NCI-H82 (cell line): ENCODE measurements at regions not wholly inside any gene's neighbourhood (a gene's known extent, or its start where the extent isn't known, plus 50 kb on each side); places are given as distances from the start of the nearest gene placed in this dataset.
"Not testable (repeated sequence)": the region's sequence is repeated elsewhere in the genome, so short reads cannot be mapped to it uniquely, and the experiment has no call there.

Experiments used
- DNase-seq: peaks from one replicate; lab custom pipeline; 2025; lab: John Stamatoyannopoulos, UW

GRCh38 chr21:28069450-28069923 lies 923.2 kb downstream of the LTN1 start:
- DNase-seq = peak; percentile 81

- peak; percentile 14 for DNase-seq
These were observed 924.0 kb downstream of the LTN1 start for GRCh38 chr21:28068455-28069358.

- DNase-seq = no peak
These were observed 925.9 kb downstream of the LTN1 start for GRCh38 chr21:28066596-28067387.

GRCh38 chr21:28066076-28066475 lies 926.6 kb downstream of the LTN1 start:
- DNase-seq = no peak

- no peak for DNase-seq
These were observed 929.1 kb downstream of the LTN1 start for GRCh38 chr21:28063241-28064216.

GRCh38 chr21:28052956-28053355 lies 939.7 kb downstream of the LTN1 start:
- DNase-seq = not testable (repeated sequence)

- peak; percentile 17 for DNase-seq
These were observed 941.0 kb downstream of the LTN1 start for GRCh38 chr21:28051649-28052048.

GRCh38 chr21:28035692-28036091 lies 957.0 kb downstream of the LTN1 start:
- DNase-seq = not testable (repeated sequence)

GRCh38 chr21:28034916-28035315 lies 957.8 kb downstream of the LTN1 start:
- DNase-seq = not testable (repeated sequence)

- not testable (repeated sequence) for DNase-seq
These were observed 958.3 kb downstream of the LTN1 start for GRCh38 chr21:28034334-28034733.

GRCh38 chr21:28032652-28033051 lies 960.0 kb downstream of the LTN1 start:
- not testable (repeated sequence) for DNase-seq

GRCh38 chr21:28031066-28031465 lies 961.6 kb downstream of the LTN1 start:
- not testable (repeated sequence) for DNase-seq

GRCh38 chr21:28025111-28025510 lies 967.6 kb downstream of the LTN1 start:
- DNase-seq = no peak

GRCh38 chr21:28018741-28019669 lies 973.7 kb downstream of the LTN1 start:
- no peak for DNase-seq

GRCh38 chr21:28018213-28018612 lies 974.5 kb downstream of the LTN1 start:
- DNase-seq = no peak

- peak; percentile 8 for DNase-seq
These were observed 976.1 kb downstream of the LTN1 start for GRCh38 chr21:28016571-28016970.

- DNase-seq = not testable (repeated sequence)
These were observed 979.6 kb downstream of the LTN1 start for GRCh38 chr21:28013123-28013522.

- not testable (repeated sequence) for DNase-seq
These were observed 980.7 kb downstream of the LTN1 start for GRCh38 chr21:28011970-28012369.

- peak; percentile 54 for DNase-seq
These were observed 984.4 kb downstream of the LTN1 start for GRCh38 chr21:28008245-28008644.

GRCh38 chr21:28003627-28004026 lies 989.0 kb downstream of the LTN1 start:
- DNase-seq = not testable (repeated sequence)
